GM23338 (cell line): ENCODE measurements at regions not wholly inside any gene's neighbourhood (a gene's known extent, or its start where the extent isn't known, plus 50 kb on each side); places are given as distances from the start of the nearest gene placed in this dataset.

Experiments used
- ATAC-seq: fragments of 200-7000 bp; cut with Tn5 transposase; 3 replicates; pipeline ENCODE4 v1.9.1; 2020
- DNase-seq: peaks from one replicate; pipeline ENCODE4 v3.0.0-alpha.2; 2015; ENCODE audit warnings: low spot score
- H2AFZ ChIP-seq: fragments of 200-600 bp; sonication (generic); 2 replicates; pipeline ENCODE4 v1.8.0; 2016; ENCODE audit warnings: antibody characterized with exemption, mild to moderate bottlenecking, moderate library complexity
- H3F3A ChIP-seq: fragments of 200-600 bp; sonication (generic); replicated peaks from 2 replicates; pipeline ENCODE4 v1.8.0; 2017; ENCODE audit warnings: antibody characterized with exemption, mixed run types, low read depth
- H3K27ac ChIP-seq: fragments of 200-600 bp; sonication (generic); 2 replicates; pipeline ENCODE4 v1.6.1; 2016; ENCODE audit warnings: low read depth
- H3K27me3 ChIP-seq: fragments of 200-600 bp; sonication (generic); 2 replicates; pipeline ENCODE4 v1.8.0; 2016; ENCODE audit warnings: mild to moderate bottlenecking, mixed run types, moderate library complexity; ENCODE audit not compliant: insufficient read depth
- H3K36me3 ChIP-seq: fragments of 200-600 bp; sonication (generic); 2 replicates; pipeline ENCODE4 v1.8.0; 2016; ENCODE audit warnings: mild to moderate bottlenecking; ENCODE audit not compliant: insufficient read depth
- H3K4me1 ChIP-seq: fragments of 200-600 bp; sonication (generic); 2 replicates; pipeline ENCODE4 v1.8.0; 2016; ENCODE audit warnings: mild to moderate bottlenecking, moderate library complexity; ENCODE audit not compliant: insufficient read depth
- H3K4me2 ChIP-seq: fragments of 200-600 bp; sonication (generic); 2 replicates; pipeline ENCODE4 v1.7.1; 2017; ENCODE audit warnings: mixed run types
- H3K4me3 ChIP-seq: fragments of 200-600 bp; sonication (generic); 2 replicates; pipeline ENCODE4 v1.6.1; 2016; ENCODE audit warnings: mixed run types
- H3K79me2 ChIP-seq: fragments of 200-600 bp; sonication (generic); replicated peaks from 2 replicates; pipeline ENCODE4 v1.8.0; 2017; ENCODE audit warnings: mild to moderate bottlenecking; ENCODE audit not compliant: insufficient read depth
- H3K9me2 ChIP-seq: fragments of 200-600 bp; sonication (generic); 2 replicates; pipeline ENCODE4 v1.8.0; 2017; ENCODE audit not compliant: insufficient read depth
- H4K20me1 ChIP-seq: fragments of 200-600 bp; sonication (generic); replicated peaks from 2 replicates; pipeline ENCODE4 v1.8.0; 2017; ENCODE audit warnings: mild to moderate bottlenecking; ENCODE audit not compliant: insufficient read depth
- H3K27ac Mint-ChIP-seq: 2 replicates; pipeline ENCODE4 v1.8.0; 2020; ENCODE audit warnings: inconsistent platforms, mild to moderate bottlenecking, moderate library complexity, mixed read lengths
- H3K27me3 Mint-ChIP-seq: 3 replicates; pipeline ENCODE4 v1.8.0; 2022; ENCODE audit warnings: low read depth, mild to moderate bottlenecking, moderate library complexity, mixed read lengths, inconsistent platforms; ENCODE audit not compliant: insufficient read depth, poor library complexity
- H3K36me3 Mint-ChIP-seq: 3 replicates; pipeline ENCODE4 v1.8.0; 2021; ENCODE audit warnings: low read depth, mild to moderate bottlenecking, inconsistent platforms, moderate library complexity, mixed read lengths
- H3K4me1 Mint-ChIP-seq: 3 replicates; pipeline ENCODE4 v1.8.0; 2020; ENCODE audit warnings: mild to moderate bottlenecking, inconsistent platforms, mixed read lengths
- H3K4me3 Mint-ChIP-seq: 3 replicates; pipeline ENCODE4 v1.8.0; 2021; ENCODE audit warnings: moderate library complexity, mild to moderate bottlenecking, inconsistent platforms, mixed read lengths
- H3K9me3 Mint-ChIP-seq: 3 replicates; pipeline ENCODE4 v1.8.0; 2020; ENCODE audit warnings: moderate library complexity, mild to moderate bottlenecking, inconsistent platforms, mixed read lengths
- CREB1 ChIP-seq: fragments of 250-450 bp; sonication (Bioruptor Pico); IDR thresholded peaks from 2 replicates; pipeline ENCODE4 v1.5.0; 2020; ENCODE audit warnings: low read depth, mild to moderate bottlenecking, moderate library complexity
- EZH2 ChIP-seq: fragments of 200-600 bp; sonication (generic); IDR thresholded peaks from one replicate; pipeline ENCODE4 v1.8.0; 2017; ENCODE audit warnings: antibody characterized with exemption, mild to moderate bottlenecking, low read depth; ENCODE audit not compliant: unreplicated experiment
- EZH2phosphoT487 ChIP-seq: fragments of 200-600 bp; sonication (generic); IDR thresholded peaks from one replicate; pipeline ENCODE4 v1.8.1; 2018; ENCODE audit warnings: antibody characterized with exemption; ENCODE audit not compliant: unreplicated experiment
- JUNB ChIP-seq: IDR thresholded peaks from one replicate; pipeline ENCODE4 v1.6.1; 2016; ENCODE audit warnings: antibody characterized with exemption; ENCODE audit not compliant: unreplicated experiment
- NANOG ChIP-seq: IDR thresholded peaks from 2 replicates; pipeline ENCODE4 v1.6.1; 2016; ENCODE audit warnings: antibody characterized with exemption, borderline replicate concordance
- POLR2AphosphoS5 ChIP-seq: IDR thresholded peaks from 2 replicates; pipeline ENCODE4 v1.6.1; 2016; ENCODE audit warnings: antibody characterized with exemption, low read depth
- STAT1 ChIP-seq: IDR thresholded peaks from one replicate; pipeline ENCODE4 v1.6.1; 2016; ENCODE audit warnings: antibody characterized with exemption; ENCODE audit not compliant: unreplicated experiment
- TF ChIP-seq, protein P1 (sequence below): IDR thresholded peaks from 2 replicates; pipeline ENCODE4 v1.6.1; 2016; ENCODE audit warnings: antibody characterized with exemption
- TF ChIP-seq, protein P2 (sequence below): IDR thresholded peaks from one replicate; pipeline ENCODE4 v1.6.1; 2018; ENCODE audit warnings: antibody characterized with exemption; ENCODE audit not compliant: unreplicated experiment
- TF ChIP-seq, protein P3 (sequence below), 2 experiments: fragments of 200-600 bp in 1 of 2; sonication (generic) in 1 of 2; conservative IDR thresholded peaks; 2 replicates each; pipeline versions ENCODE4 v1.5.1 to v1.6.1; 2016 to 2017; ENCODE audit warnings: antibody characterized with exemption in 2 of 2, low read depth in 2 of 2, mild to moderate bottlenecking in 2 of 2, moderate library complexity in 1 of 2

DNA sequence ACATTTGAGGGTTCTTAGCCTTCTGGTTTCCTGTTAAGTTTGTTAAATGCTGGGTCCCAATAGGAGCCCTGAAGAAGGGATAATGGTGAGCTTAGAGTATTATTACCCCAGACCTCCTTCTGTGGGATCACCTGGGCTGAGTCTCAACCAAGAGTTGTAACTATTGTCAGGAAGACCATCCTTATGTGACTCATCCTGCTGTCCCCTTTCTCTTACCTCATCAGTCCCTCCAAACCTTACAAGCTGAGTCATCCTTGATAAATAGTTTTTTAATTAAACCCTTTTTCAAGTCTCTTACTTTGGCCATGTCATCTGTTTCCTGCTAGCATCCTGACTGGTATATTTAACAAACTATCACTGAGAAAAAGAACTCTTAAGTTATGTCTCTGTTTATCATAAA lies 502.8 kb downstream of the LRRC70 start:
- H3K27me3 Mint-ChIP-seq: no peaks in the 10 kb centered on the region
- H3K4me2 ChIP-seq: no peak overlapping the region
- peaks cover 12% of the 10 kb centered on the region; the same call in 2 of the 3 replicates for H3K9me3 Mint-ChIP-seq

More for the DNA sequence above, 502.8 kb downstream of the LRRC70 start:
- TF ChIP-seq, protein P1, sequence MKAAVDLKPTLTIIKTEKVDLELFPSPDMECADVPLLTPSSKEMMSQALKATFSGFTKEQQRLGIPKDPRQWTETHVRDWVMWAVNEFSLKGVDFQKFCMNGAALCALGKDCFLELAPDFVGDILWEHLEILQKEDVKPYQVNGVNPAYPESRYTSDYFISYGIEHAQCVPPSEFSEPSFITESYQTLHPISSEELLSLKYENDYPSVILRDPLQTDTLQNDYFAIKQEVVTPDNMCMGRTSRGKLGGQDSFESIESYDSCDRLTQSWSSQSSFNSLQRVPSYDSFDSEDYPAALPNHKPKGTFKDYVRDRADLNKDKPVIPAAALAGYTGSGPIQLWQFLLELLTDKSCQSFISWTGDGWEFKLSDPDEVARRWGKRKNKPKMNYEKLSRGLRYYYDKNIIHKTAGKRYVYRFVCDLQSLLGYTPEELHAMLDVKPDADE: no peak
- TF ChIP-seq CREB1 (CRISPR knock-in tag): no peak
- TF ChIP-seq, protein P2, sequence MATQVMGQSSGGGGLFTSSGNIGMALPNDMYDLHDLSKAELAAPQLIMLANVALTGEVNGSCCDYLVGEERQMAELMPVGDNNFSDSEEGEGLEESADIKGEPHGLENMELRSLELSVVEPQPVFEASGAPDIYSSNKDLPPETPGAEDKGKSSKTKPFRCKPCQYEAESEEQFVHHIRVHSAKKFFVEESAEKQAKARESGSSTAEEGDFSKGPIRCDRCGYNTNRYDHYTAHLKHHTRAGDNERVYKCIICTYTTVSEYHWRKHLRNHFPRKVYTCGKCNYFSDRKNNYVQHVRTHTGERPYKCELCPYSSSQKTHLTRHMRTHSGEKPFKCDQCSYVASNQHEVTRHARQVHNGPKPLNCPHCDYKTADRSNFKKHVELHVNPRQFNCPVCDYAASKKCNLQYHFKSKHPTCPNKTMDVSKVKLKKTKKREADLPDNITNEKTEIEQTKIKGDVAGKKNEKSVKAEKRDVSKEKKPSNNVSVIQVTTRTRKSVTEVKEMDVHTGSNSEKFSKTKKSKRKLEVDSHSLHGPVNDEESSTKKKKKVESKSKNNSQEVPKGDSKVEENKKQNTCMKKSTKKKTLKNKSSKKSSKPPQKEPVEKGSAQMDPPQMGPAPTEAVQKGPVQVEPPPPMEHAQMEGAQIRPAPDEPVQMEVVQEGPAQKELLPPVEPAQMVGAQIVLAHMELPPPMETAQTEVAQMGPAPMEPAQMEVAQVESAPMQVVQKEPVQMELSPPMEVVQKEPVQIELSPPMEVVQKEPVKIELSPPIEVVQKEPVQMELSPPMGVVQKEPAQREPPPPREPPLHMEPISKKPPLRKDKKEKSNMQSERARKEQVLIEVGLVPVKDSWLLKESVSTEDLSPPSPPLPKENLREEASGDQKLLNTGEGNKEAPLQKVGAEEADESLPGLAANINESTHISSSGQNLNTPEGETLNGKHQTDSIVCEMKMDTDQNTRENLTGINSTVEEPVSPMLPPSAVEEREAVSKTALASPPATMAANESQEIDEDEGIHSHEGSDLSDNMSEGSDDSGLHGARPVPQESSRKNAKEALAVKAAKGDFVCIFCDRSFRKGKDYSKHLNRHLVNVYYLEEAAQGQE: no peak
- TF ChIP-seq, protein P3, sequence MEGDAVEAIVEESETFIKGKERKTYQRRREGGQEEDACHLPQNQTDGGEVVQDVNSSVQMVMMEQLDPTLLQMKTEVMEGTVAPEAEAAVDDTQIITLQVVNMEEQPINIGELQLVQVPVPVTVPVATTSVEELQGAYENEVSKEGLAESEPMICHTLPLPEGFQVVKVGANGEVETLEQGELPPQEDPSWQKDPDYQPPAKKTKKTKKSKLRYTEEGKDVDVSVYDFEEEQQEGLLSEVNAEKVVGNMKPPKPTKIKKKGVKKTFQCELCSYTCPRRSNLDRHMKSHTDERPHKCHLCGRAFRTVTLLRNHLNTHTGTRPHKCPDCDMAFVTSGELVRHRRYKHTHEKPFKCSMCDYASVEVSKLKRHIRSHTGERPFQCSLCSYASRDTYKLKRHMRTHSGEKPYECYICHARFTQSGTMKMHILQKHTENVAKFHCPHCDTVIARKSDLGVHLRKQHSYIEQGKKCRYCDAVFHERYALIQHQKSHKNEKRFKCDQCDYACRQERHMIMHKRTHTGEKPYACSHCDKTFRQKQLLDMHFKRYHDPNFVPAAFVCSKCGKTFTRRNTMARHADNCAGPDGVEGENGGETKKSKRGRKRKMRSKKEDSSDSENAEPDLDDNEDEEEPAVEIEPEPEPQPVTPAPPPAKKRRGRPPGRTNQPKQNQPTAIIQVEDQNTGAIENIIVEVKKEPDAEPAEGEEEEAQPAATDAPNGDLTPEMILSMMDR (conservative IDR thresholded peaks at IDR 0.05; ENCODE audit: low read depth in 2 of 2): no peak
- no peak for TF ChIP-seq EZH2
- no peak for TF ChIP-seq POLR2AphosphoS5
- TF ChIP-seq EZH2phosphoT487: no peak
- TF ChIP-seq JUNB: no peak
- no peak for TF ChIP-seq STAT1
- TF ChIP-seq NANOG: no peak
- Mint-ChIP-seq H3K36me3 (no peaks in the 10 kb centered on the region), H3K27ac (no peak overlapping the region), H3K4me3 (no peak overlapping the region), H3K4me1 (no peaks in the 10 kb centered on the region)
- H3K9me2 ChIP-seq: 0 out of 2 replicates have a peak, but pooled peaks cover 6% of the 10 kb centered on the region
- H4K20me1 ChIP-seq: no peaks in the 10 kb centered on the region
- no peaks in the 10 kb centered on the region for H3K4me1 ChIP-seq
- no peaks in the 10 kb centered on the region for H3K79me2 ChIP-seq
- H3K4me3 ChIP-seq: no peak overlapping the region
- no peaks in the 10 kb centered on the region for H3F3A ChIP-seq
- no peaks in the 10 kb centered on the region for H3K36me3 ChIP-seq
- H3K27ac ChIP-seq: no peak overlapping the region
- no peak overlapping the region for H2AFZ ChIP-seq
- DNase-seq: no peak
- H3K27me3 ChIP-seq: no peaks in the 10 kb centered on the region
- no peak for ATAC-seq
